ENCODE measurements at regions not wholly inside any gene's neighbourhood (a gene's known extent, or its start where the extent isn't known, plus 50 kb on each side); places are given as distances from the start of the nearest gene placed in this dataset.

GRCh38 chr3:102017784-102018183 is 168.5 kb downstream of the NFKBIZ start:
- TF ChIP-seq TAF1 (IDR thresholded peaks at IDR 0.05; ENCODE audit: low read depth) (no peak), CTCF (IDR thresholded peaks at IDR 0.05; ENCODE audit: poor library complexity, severe bottlenecking) (no peak), RAD21 (conservative IDR thresholded peaks at IDR 0.05) (no peak), SMC3 (conservative IDR thresholded peaks at IDR 0.05; ENCODE audit: poor library complexity) (no peak)
